SJSA1 (cell line): ENCODE measurements at regions not wholly inside any gene's neighbourhood (a gene's known extent, or its start where the extent isn't known, plus 50 kb on each side); places are given as distances from the start of the nearest gene placed in this dataset.

Experiments
- DNase-seq, 2 experiments: peaks; one replicate each; pipeline ENCODE4 v3.0.0-alpha.2; 2015 to 2020; ENCODE audit warnings: low spot score in 2 of 2, low read depth in 1 of 2
- H3K27ac ChIP-seq: fragments of 250-450 bp; sonication (Bioruptor Pico); 2 replicates; pipeline ENCODE4 v1.5.1; 2020; ENCODE audit warnings: mild to moderate bottlenecking, moderate library complexity
- H3K27me3 ChIP-seq: fragments of 250-450 bp; sonication (Bioruptor Pico); replicated peaks from 2 replicates; pipeline ENCODE4 v1.5.1; 2020; ENCODE audit warnings: mild to moderate bottlenecking, moderate library complexity
- H3K36me3 ChIP-seq: fragments of 250-450 bp; sonication (Bioruptor Pico); 2 replicates; pipeline ENCODE4 v1.5.1; 2020; ENCODE audit warnings: mild to moderate bottlenecking
- H3K4me1 ChIP-seq: fragments of 250-450 bp; sonication (Bioruptor Pico); replicated peaks from 2 replicates; pipeline ENCODE4 v1.6.1; 2021; ENCODE audit warnings: mild to moderate bottlenecking
- H3K4me3 ChIP-seq: fragments of 250-450 bp; sonication (Bioruptor Pico); 2 replicates; pipeline ENCODE4 v1.5.1; 2020; ENCODE audit warnings: mild to moderate bottlenecking
- H3K9me3 ChIP-seq: fragments of 250-450 bp; sonication (Bioruptor Pico); replicated peaks from 2 replicates; pipeline ENCODE4 v1.5.1; 2020; ENCODE audit warnings: mild to moderate bottlenecking

- no peak for DNase-seq
- Histone ChIP-seq H3K9me3 (no peaks in the 10 kb centered on the region), H3K4me3 (no peak overlapping the region), H3K36me3 (no peaks in the 10 kb centered on the region), H3K27me3 (no peaks in the 10 kb centered on the region), H3K4me1 (no peaks in the 10 kb centered on the region), H3K27ac (no peak overlapping the region)
These were observed 522.9 kb upstream of the NR3C2 start for GRCh38 chr4:148965080-148965479.

GRCh38 chr4:148964456-148964855, 522.2 kb upstream of the NR3C2 start:
- no peaks in the 10 kb centered on the region for H3K36me3 ChIP-seq
- no peak for DNase-seq
- H3K27ac ChIP-seq, result no peak overlapping the region
- no peak overlapping the region for H3K4me3 ChIP-seq
- no peaks in the 10 kb centered on the region for H3K4me1 ChIP-seq
- H3K9me3 ChIP-seq, result no peaks in the 10 kb centered on the region
- no peaks in the 10 kb centered on the region for H3K27me3 ChIP-seq

- H3K27ac ChIP-seq, result no peak overlapping the region
- no peaks in the 10 kb centered on the region for H3K27me3 ChIP-seq
- DNase-seq, result no peak
- H3K4me3 ChIP-seq, result no peak overlapping the region
- no peaks in the 10 kb centered on the region for H3K4me1 ChIP-seq
- H3K36me3 ChIP-seq, result no peaks in the 10 kb centered on the region
- no peaks in the 10 kb centered on the region for H3K9me3 ChIP-seq
These were observed 520.5 kb upstream of the NR3C2 start for GRCh38 chr4:148962539-148963290.

DNA sequence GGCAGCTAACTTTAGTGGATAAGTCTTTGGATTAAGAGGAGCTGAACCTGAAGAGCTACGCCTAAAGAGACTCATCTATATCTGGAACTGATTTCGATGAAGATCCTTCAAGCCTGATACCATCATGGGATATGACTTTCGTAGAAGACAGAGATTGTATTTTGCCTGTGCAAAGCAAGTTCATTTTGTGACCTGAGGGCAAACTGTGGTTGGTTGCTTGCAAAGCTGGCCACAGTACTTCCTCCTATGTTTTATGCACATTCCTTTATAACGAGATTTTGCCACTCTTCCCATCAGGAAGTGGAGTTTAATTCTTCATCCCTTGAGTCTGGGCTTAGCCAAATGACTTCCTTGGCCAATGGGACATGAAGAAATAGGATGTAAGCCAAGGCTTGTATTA, 519.3 kb upstream of the NR3C2 start:
- DNase-seq, result no peak
- H3K4me1 ChIP-seq, result no peaks in the 10 kb centered on the region
- no peak overlapping the region for H3K4me3 ChIP-seq
- no peaks in the 10 kb centered on the region for H3K36me3 ChIP-seq
- no peak overlapping the region for H3K27ac ChIP-seq
- H3K9me3 ChIP-seq, result no peaks in the 10 kb centered on the region
- no peaks in the 10 kb centered on the region for H3K27me3 ChIP-seq

DNA sequence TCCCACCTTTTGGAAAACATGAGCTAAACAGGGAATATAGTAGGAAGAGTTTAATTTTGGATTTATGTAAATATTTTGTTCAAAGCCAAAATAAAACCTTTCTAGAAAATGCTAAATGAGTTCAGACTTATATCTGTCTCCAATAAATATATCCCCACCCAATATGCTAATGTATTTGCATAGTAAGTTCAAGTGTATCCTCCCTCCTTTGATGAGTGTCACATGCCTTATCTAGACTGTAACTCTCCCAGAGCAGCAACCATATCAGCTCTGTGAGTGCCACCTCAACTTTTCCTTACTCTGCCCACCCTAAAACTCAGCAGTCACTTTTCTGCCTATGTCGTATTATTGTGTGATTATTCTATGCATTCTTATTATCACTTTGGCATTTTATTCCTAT, 516.1 kb upstream of the NR3C2 start:
- H3K36me3 ChIP-seq, result no peaks in the 10 kb centered on the region
- no peaks in the 10 kb centered on the region for H3K27me3 ChIP-seq
- no peaks in the 10 kb centered on the region for H3K4me1 ChIP-seq
- H3K27ac ChIP-seq, result no peak overlapping the region
- H3K4me3 ChIP-seq, result no peak overlapping the region
- no peaks in the 10 kb centered on the region for H3K9me3 ChIP-seq
- no peak for DNase-seq

GRCh38 chr4:148955564-148956297, 513.5 kb upstream of the NR3C2 start:
- Histone ChIP-seq H3K27me3 (no peaks in the 10 kb centered on the region), H3K27ac (no peak overlapping the region), H3K36me3 (no peaks in the 10 kb centered on the region), H3K9me3 (no peaks in the 10 kb centered on the region), H3K4me1 (no peaks in the 10 kb centered on the region), H3K4me3 (no peak overlapping the region)
- no peak for DNase-seq

DNA sequence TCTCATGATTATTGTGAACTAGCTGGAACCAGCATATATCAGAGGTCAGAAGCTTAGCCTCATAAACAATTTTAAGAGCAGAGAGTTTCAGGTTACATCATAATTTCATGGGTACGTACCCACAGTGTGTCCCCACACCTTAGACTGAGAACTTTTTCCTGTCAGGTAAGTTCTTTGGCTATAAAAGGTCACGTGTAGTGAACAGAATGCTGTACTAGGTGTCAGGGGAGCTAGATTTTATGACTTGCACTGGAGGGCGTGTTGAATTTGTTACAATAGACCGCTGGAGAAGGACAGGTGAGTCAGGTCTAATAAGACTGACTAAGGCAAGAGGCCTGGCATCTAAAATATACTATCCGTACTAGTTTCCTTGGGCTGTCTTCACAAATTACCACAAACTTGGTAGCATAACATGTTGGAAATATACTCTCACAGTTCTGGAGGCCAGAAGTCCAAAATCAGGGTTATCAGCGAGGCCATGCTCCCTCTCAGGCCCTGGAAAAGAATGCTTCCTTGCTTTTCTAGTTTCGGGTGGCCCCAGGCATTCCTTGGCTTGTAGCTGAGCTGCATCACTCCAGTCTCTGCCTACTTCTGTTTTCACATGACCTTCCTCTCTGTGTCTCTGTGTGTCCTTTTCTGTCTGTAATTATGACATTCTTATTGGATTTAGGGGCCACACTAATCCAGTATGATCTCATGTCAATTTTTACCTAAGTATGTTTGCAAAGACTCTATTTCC, 512.0 kb upstream of the NR3C2 start:
- no peak overlapping the region for H3K27ac ChIP-seq
- no peaks in the 10 kb centered on the region for H3K4me1 ChIP-seq
- no peaks in the 10 kb centered on the region for H3K36me3 ChIP-seq
- H3K4me3 ChIP-seq, result no peak overlapping the region
- H3K9me3 ChIP-seq, result no peaks in the 10 kb centered on the region
- DNase-seq, result no peak
- no peaks in the 10 kb centered on the region for H3K27me3 ChIP-seq

DNA sequence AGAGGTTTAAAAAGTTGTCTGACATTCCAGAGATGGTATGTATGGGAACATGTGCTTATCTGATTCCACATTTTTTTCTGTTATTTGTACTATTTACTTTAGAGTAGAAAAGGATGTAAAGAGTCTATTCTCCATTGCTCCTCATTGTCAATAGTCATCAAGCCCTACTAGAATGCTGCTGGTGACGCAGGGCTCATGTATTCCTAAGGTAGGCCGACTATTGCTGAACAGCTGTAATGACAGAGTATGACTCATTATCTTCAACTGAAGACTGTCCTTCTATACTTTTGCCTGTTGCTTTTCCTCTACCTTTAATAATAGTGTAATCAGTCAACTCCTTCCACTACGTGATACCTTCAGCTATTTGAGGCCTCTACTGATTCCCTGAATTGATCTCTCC, 509.1 kb upstream of the NR3C2 start:
- no peaks in the 10 kb centered on the region for H3K4me1 ChIP-seq
- H3K27ac ChIP-seq, result no peak overlapping the region
- no peaks in the 10 kb centered on the region for H3K36me3 ChIP-seq
- no peaks in the 10 kb centered on the region for H3K9me3 ChIP-seq
- H3K27me3 ChIP-seq, result no peaks in the 10 kb centered on the region
- no peak for DNase-seq
- H3K4me3 ChIP-seq, result no peak overlapping the region

- no peak for DNase-seq
These were observed 504.1 kb upstream of the NR3C2 start for GRCh38 chr4:148946271-148946670.

GRCh38 chr4:148944839-148945219, 502.6 kb upstream of the NR3C2 start:
- H3K4me3 ChIP-seq, result no peak overlapping the region
- DNase-seq, result no peak
- no peaks in the 10 kb centered on the region for H3K27me3 ChIP-seq
- no peaks in the 10 kb centered on the region for H3K4me1 ChIP-seq
- no peak overlapping the region for H3K27ac ChIP-seq
- H3K36me3 ChIP-seq, result no peaks in the 10 kb centered on the region
- no peaks in the 10 kb centered on the region for H3K9me3 ChIP-seq

More at GRCh38 chr4:148946271-148946670, 504.1 kb upstream of the NR3C2 start:
- H3K27ac ChIP-seq, result no peak overlapping the region
- no peaks in the 10 kb centered on the region for H3K4me1 ChIP-seq
- H3K9me3 ChIP-seq, result no peaks in the 10 kb centered on the region
- no peaks in the 10 kb centered on the region for H3K27me3 ChIP-seq
- H3K4me3 ChIP-seq, result no peak overlapping the region
- no peaks in the 10 kb centered on the region for H3K36me3 ChIP-seq

- Histone ChIP-seq H3K27me3 (no peaks in the 10 kb centered on the region), H3K4me3 (no peak overlapping the region), H3K27ac (no peak overlapping the region), H3K9me3 (no peaks in the 10 kb centered on the region), H3K4me1 (no peaks in the 10 kb centered on the region), H3K36me3 (no peaks in the 10 kb centered on the region)
- DNase-seq, result no peak
These were observed 502.1 kb upstream of the NR3C2 start for GRCh38 chr4:148944136-148944838.

DNA sequence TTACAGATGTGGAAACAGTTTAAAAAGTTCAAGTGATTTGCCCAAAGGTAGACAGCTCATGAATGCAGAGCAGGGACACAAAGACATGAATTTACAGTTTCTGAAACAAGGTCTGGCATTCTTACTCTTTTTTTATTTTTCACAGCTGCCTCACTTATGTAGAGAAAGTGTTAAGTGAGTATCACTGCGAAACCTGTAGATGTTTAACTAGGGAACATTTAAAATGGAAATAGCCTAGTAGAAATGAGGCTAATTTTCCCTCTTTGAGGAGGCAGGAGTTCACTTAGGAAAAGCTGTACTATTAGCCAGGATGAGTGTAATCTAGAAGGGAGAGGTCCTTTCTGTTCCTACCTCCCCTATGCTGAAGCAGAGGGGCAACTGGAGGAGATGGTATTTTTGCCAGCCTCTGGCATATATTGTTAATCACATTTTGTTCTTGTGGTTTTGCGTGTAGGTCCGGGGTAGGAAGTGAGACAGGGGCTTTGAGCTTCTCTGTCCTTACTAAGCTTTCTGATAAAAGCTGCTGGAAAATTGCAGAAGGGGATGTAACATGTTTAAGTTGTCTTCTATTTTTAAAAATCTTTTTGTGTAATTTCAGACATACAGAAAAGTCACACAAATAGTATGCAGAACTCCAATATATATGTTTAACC, 492.8 kb upstream of the NR3C2 start:
- no peaks in the 10 kb centered on the region for H3K36me3 ChIP-seq

More for the DNA sequence above, 492.8 kb upstream of the NR3C2 start:
- Histone ChIP-seq H3K4me1 (no peaks in the 10 kb centered on the region), H3K27me3 (no peaks in the 10 kb centered on the region), H3K4me3 (no peak overlapping the region), H3K27ac (no peak overlapping the region), H3K9me3 (no peaks in the 10 kb centered on the region)
- DNase-seq, result no peak
